H1 (cell line): ENCODE measurements at regions not wholly inside any gene's neighbourhood (a gene's known extent, or its start where the extent isn't known, plus 50 kb on each side); places are given as distances from the start of the nearest gene placed in this dataset.

Experiments used
- CTCF ChIA-PET: fragments of 300-600 bp; sonication (Branson Sonifier 250); formaldehyde crosslinking; loops from one replicate; lab custom pipeline; 2021; ENCODE audit not compliant: partially characterized antibody; lab: Charles Lee
- POLR2A ChIA-PET: fragments of 300-600 bp; sonication (Branson Sonifier 250); formaldehyde crosslinking; loops from one replicate; lab custom pipeline; 2021; ENCODE audit warnings: inconsistent platforms; ENCODE audit not compliant: partially characterized antibody; lab: Charles Lee
- DNase-seq, 2 experiments: peaks; one replicate each; pipeline versions ENCODE4 v3.0.0 to v3.0.0-alpha.2; 2010 to 2022; ENCODE audit warnings: low spot score in 2 of 2, low read depth in 1 of 2, mixed read lengths in 1 of 2
- FAIRE-seq: peaks from 2 replicates; lab custom pipeline; 2011; peaks lifted over from hg19 to GRCh38; lab: Jason Lieb, UNC
- H2AFZ ChIP-seq: 2 replicates; pipeline ENCODE4 v1.8.1; 2012; ENCODE audit warnings: low read length, inconsistent platforms
- H2AK5ac ChIP-seq: 2 replicates; pipeline ENCODE4 v1.6.1; 2013; ENCODE audit warnings: low read depth, low read length
- H2BK120ac ChIP-seq: replicated peaks from 2 replicates; pipeline ENCODE3; 2013; ENCODE audit warnings: low read depth, low read length, inconsistent platforms
- H2BK12ac ChIP-seq: 2 replicates; pipeline ENCODE4 v1.6.1; 2013; ENCODE audit warnings: low read depth, low read length
- H2BK15ac ChIP-seq: 2 replicates; pipeline ENCODE4 v1.6.1; 2013; ENCODE audit warnings: low read length
- H2BK20ac ChIP-seq: 2 replicates; pipeline ENCODE4 v1.6.1; 2013; ENCODE audit warnings: low read length
- H2BK5ac ChIP-seq: 2 replicates; pipeline ENCODE4 v1.6.1; 2013; ENCODE audit warnings: low read depth, low read length
- H3K14ac ChIP-seq: 2 replicates; pipeline ENCODE4 v1.6.1; 2013; ENCODE audit warnings: inconsistent platforms; ENCODE audit not compliant: insufficient read length
- H3K18ac ChIP-seq: 2 replicates; pipeline ENCODE4 v1.6.1; 2013; ENCODE audit warnings: low read length; ENCODE audit errors: extremely low read depth
- H3K23ac ChIP-seq: 2 replicates; pipeline ENCODE4 v1.6.1; 2013; ENCODE audit warnings: inconsistent platforms; ENCODE audit not compliant: insufficient read length
- H3K23me2 ChIP-seq: 2 replicates; pipeline ENCODE4 v1.6.1; 2013; ENCODE audit warnings: low read depth, low read length
- H3K27ac ChIP-seq: 2 replicates; pipeline ENCODE4 v1.6.1; 2011; ENCODE audit warnings: low read depth, low read length, inconsistent platforms
- H3K27me3 ChIP-seq, 4 experiments: replicated peaks in 1 of 4; 1 replicate in 1 of 4; 2 replicates in 3 of 4; pipeline versions ENCODE4 v1.6.1 to v1.8.1; 2011 to 2013; ENCODE audit warnings: low read length in 3 of 4, mild to moderate bottlenecking in 3 of 4, inconsistent platforms in 2 of 4, mixed read lengths in 2 of 4, moderate library complexity in 1 of 4; ENCODE audit not compliant: control insufficient read depth in 3 of 4, insufficient read depth in 3 of 4; ENCODE audit errors: extremely low read depth in 1 of 4
- H3K36me3 ChIP-seq, 4 experiments: 2 replicates each; pipeline versions ENCODE4 v1.6.1 to v1.8.1; 2011 to 2013; ENCODE audit warnings: mild to moderate bottlenecking in 4 of 4, low read length in 3 of 4, moderate library complexity in 2 of 4, control low read depth in 1 of 4, inconsistent platforms in 1 of 4; ENCODE audit not compliant: insufficient read depth in 4 of 4, control insufficient read depth in 2 of 4
- H3K4ac ChIP-seq: replicated peaks from 2 replicates; pipeline ENCODE3; 2013; ENCODE audit warnings: low read length, low read depth, mixed read lengths, inconsistent platforms; ENCODE audit not compliant: insufficient read length
- H3K4me1 ChIP-seq, 4 experiments: replicated peaks in 1 of 4; 1 replicate in 1 of 4; 2 replicates in 3 of 4; pipeline versions ENCODE4 v1.6.1 to v1.8.1; 2011 to 2013; ENCODE audit warnings: low read length in 3 of 4, inconsistent platforms in 2 of 4, mixed read lengths in 1 of 4; ENCODE audit not compliant: insufficient read depth in 4 of 4, control insufficient read depth in 3 of 4
- H3K4me2 ChIP-seq, 2 experiments: 2 replicates each; pipeline versions ENCODE4 v1.6.1 to v1.8.1; 2011 to 2013; ENCODE audit warnings: low read depth in 2 of 2, low read length in 2 of 2, control low read depth in 1 of 2, inconsistent platforms in 1 of 2, mild to moderate bottlenecking in 1 of 2; ENCODE audit not compliant: insufficient read depth in 1 of 2
- H3K4me3 ChIP-seq, 4 experiments: fragments of 200-600, 300-600 bp in 1 of 4; sonication (generic), shearing (Covaris generic), sonication (Bioruptor Twin) in 1 of 4; 2 replicates each; pipeline versions ENCODE4 v1.5.1 to v1.8.1; 2011 to 2016; ENCODE audit warnings: low read length in 4 of 4, low read depth in 3 of 4, control low read depth in 2 of 4, inconsistent platforms in 2 of 4, mild to moderate bottlenecking in 2 of 4, mixed read lengths in 1 of 4, moderate library complexity in 1 of 4; ENCODE audit not compliant: insufficient read depth in 2 of 4; ENCODE audit errors: extremely low read depth in 1 of 4
- H3K56ac ChIP-seq: replicated peaks from 2 replicates; pipeline ENCODE3; 2013; ENCODE audit warnings: low read depth, mild to moderate bottlenecking, mixed read lengths, low read length, inconsistent platforms; ENCODE audit not compliant: insufficient read length
- H3K79me1 ChIP-seq: 2 replicates; pipeline ENCODE4 v1.6.1; 2013; ENCODE audit warnings: low read depth, low read length, control low read depth
- H3K79me2 ChIP-seq, 2 experiments: 2 replicates each; pipeline versions ENCODE4 v1.6.1 to v1.8.1; 2012 to 2013; ENCODE audit warnings: low read length in 2 of 2, mild to moderate bottlenecking in 2 of 2, inconsistent platforms in 1 of 2; ENCODE audit not compliant: insufficient read depth in 2 of 2, control insufficient read depth in 1 of 2
- H3K9ac ChIP-seq, 4 experiments: replicated peaks in 1 of 4; 1 replicate in 1 of 4; 2 replicates in 3 of 4; pipeline versions ENCODE4 v1.6.1 to v1.8.1; 2011 to 2013; ENCODE audit warnings: low read depth in 3 of 4, low read length in 3 of 4, control low read depth in 2 of 4, mild to moderate bottlenecking in 2 of 4, moderate library complexity in 2 of 4, inconsistent platforms in 1 of 4; ENCODE audit errors: extremely low read depth in 1 of 4
- H3K9me3 ChIP-seq, 2 experiments: 2 replicates each; pipeline versions ENCODE4 v1.6.1 to v1.8.1; 2012 to 2013; ENCODE audit warnings: mild to moderate bottlenecking in 2 of 2, moderate library complexity in 2 of 2, control low read depth in 1 of 2, inconsistent platforms in 1 of 2, low read depth in 1 of 2, low read length in 1 of 2, mixed read lengths in 1 of 2; ENCODE audit not compliant: insufficient read depth in 2 of 2
- H4K20me1 ChIP-seq, 2 experiments: replicated peaks in 1 of 2; 2 replicates each; pipeline versions ENCODE3 to v1.8.1; 2011 to 2013; ENCODE audit warnings: inconsistent platforms in 2 of 2, low read length in 2 of 2, mild to moderate bottlenecking in 1 of 2; ENCODE audit not compliant: insufficient read depth in 2 of 2, control insufficient read depth in 1 of 2
- H4K5ac ChIP-seq: 2 replicates; pipeline ENCODE4 v1.6.1; 2013; ENCODE audit warnings: low read length, low read depth, mixed read lengths, inconsistent platforms; ENCODE audit not compliant: insufficient read length
- H4K8ac ChIP-seq: 2 replicates; pipeline ENCODE4 v1.8.0; 2013; ENCODE audit warnings: mild to moderate bottlenecking, moderate library complexity, low read length, inconsistent platforms; ENCODE audit not compliant: insufficient read depth; ENCODE audit errors: extremely low read depth
- H4K91ac ChIP-seq: replicated peaks from 2 replicates; pipeline ENCODE3; 2013; ENCODE audit warnings: low read length, mixed read lengths, inconsistent platforms; ENCODE audit not compliant: insufficient read length
- ASH2L ChIP-seq: fragments of 200-600, 300-600 bp; sonication (generic); IDR thresholded peaks from one replicate; pipeline ENCODE4 v1.7.1; 2017; ENCODE audit warnings: low read length
- BCL11A ChIP-seq, 2 experiments: IDR thresholded peaks; one replicate each; pipeline ENCODE4 v1.6.1; 2011; ENCODE audit warnings: low read depth in 2 of 2, low read length in 2 of 2, mild to moderate bottlenecking in 2 of 2
- CEBPB ChIP-seq: IDR thresholded peaks from 2 replicates; pipeline ENCODE4 v1.6.1; 2012; ENCODE audit warnings: low read depth, low read length
- FOSL1 ChIP-seq: IDR thresholded peaks from 2 replicates; pipeline ENCODE4 v1.6.1; 2011; ENCODE audit warnings: mild to moderate bottlenecking, low read depth, low read length, moderate library complexity; ENCODE audit not compliant: insufficient read depth
- KDM4A ChIP-seq: IDR thresholded peaks from one replicate; pipeline ENCODE4 v1.7.1; 2012; ENCODE audit warnings: low read depth, mild to moderate bottlenecking, moderate library complexity, low read length, inconsistent platforms; ENCODE audit not compliant: severe bottlenecking
- POLR2AphosphoS5 ChIP-seq: IDR thresholded peaks from 2 replicates; pipeline ENCODE4 v1.6.1; 2011; ENCODE audit warnings: low read depth, low read length
- RBBP5 ChIP-seq: IDR thresholded peaks from 2 replicates; pipeline ENCODE4 v1.7.1; 2012; ENCODE audit warnings: low read depth, mild to moderate bottlenecking, inconsistent platforms, low read length, moderate library complexity, borderline replicate concordance
- RFX5 ChIP-seq: IDR thresholded peaks from 2 replicates; pipeline ENCODE4 v1.6.1; 2011; ENCODE audit warnings: low read depth, low read length, improper control_type of control experiment, borderline replicate concordance
- RNF2 ChIP-seq: fragments of 200-900, 300-1000 bp; sonication (generic); IDR thresholded peaks from 2 replicates; pipeline ENCODE4 v1.7.1; 2016; ENCODE audit warnings: borderline replicate concordance, low read depth, mild to moderate bottlenecking, antibody characterized with exemption, low read length; ENCODE audit not compliant: poor library complexity, severe bottlenecking; ENCODE audit errors: missing control alignments
- SIN3A ChIP-seq, 2 experiments: IDR thresholded peaks in 1 of 2; conservative IDR thresholded peaks in 1 of 2; 2 replicates each; pipeline ENCODE4 v1.6.1; 2011 to 2012; ENCODE audit warnings: low read length in 2 of 2, improper control_type of control experiment in 1 of 2, low read depth in 1 of 2, mild to moderate bottlenecking in 1 of 2
- SIX5 ChIP-seq: IDR thresholded peaks from 2 replicates; pipeline ENCODE4 v1.6.1; 2011; ENCODE audit warnings: mild to moderate bottlenecking, low read depth, low read length
- SP4 ChIP-seq: IDR thresholded peaks from 2 replicates; pipeline ENCODE4 v1.6.1; 2012; ENCODE audit warnings: low read length, inconsistent platforms
- SUZ12 ChIP-seq: fragments of 200-600 bp; sonication (generic); IDR thresholded peaks from 2 replicates; pipeline ENCODE4 v1.6.1; 2012; ENCODE audit warnings: mild to moderate bottlenecking, inconsistent platforms, low read length, moderate library complexity, mixed read lengths
- TAF1 ChIP-seq: IDR thresholded peaks from 2 replicates; pipeline ENCODE4 v1.6.1; 2011; ENCODE audit warnings: mild to moderate bottlenecking, low read depth, low read length
- TAF7 ChIP-seq: optimal IDR thresholded peaks from 2 replicates; pipeline ENCODE3; 2011; ENCODE audit warnings: low read depth, mild to moderate bottlenecking, inconsistent platforms, low read length, moderate library complexity, borderline replicate concordance
- WGBS, 2 experiments: shearing (Covaris generic) in 1 of 2; methylation state at CpG; one replicate each; pipeline versions ENCODE4 v1.1.6 to v1.1.7; 2013 to 2015; ENCODE audit warnings: low lambda C conversion rate in 2 of 2, mixed read lengths in 2 of 2, inconsistent platforms in 1 of 2, low coverage in 1 of 2, missing lambda C conversion rate in 1 of 2; ENCODE audit not compliant: insufficient replicate concordance in 2 of 2, insufficient coverage in 1 of 2, insufficient read length in 1 of 2; ENCODE audit errors: extremely low coverage in 1 of 2, missing lambda C conversion rate in 1 of 2; 5-methylcytosine and 5-hydroxymethylcytosine counted together

DNA sequence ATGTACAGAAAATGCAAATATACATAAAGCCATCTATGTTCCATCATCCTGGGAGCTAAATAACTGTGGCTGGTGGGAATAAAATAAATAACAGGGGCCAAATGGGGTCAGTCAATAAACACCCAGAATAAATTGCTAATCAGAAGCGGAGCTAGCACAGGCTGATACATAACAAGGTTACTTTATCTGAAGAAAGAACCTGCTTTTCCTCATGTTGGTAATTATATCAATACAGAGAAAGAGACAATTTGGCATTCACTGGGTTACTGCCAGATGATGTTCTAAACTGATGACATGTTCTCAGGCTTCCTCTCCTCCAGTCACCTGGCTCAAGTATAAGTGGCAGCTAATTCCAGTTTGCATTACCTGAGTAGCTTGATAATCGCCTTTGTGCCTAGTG lies 144.9 kb upstream of the CD180 start:
- DNase-seq (no peak), FAIRE-seq (no peak)
- H3K4me2 ChIP-seq = no peak overlapping the region
- H4K5ac ChIP-seq = no peak overlapping the region
- WGBS, 2 experiments = 81% methylated on average over 2 of the region's 2 CpGs; no CpG with 5 or more reads in 1 of the 2 experiments
- no peak overlapping the region for H2BK12ac ChIP-seq
- no peak overlapping the region for H4K8ac ChIP-seq
- no peak overlapping the region for H3K9ac ChIP-seq
- H3K18ac ChIP-seq = no peak overlapping the region
- H2AK5ac ChIP-seq = no peak overlapping the region
- no peak overlapping the region for H3K23ac ChIP-seq
- no peak overlapping the region for H2BK20ac ChIP-seq
- no peak overlapping the region for H3K14ac ChIP-seq
- no peaks in the 10 kb centered on the region; a peak in 1 of 7 replicates for H3K27me3 ChIP-seq
- no peaks in the 10 kb centered on the region for H4K20me1 ChIP-seq
- H3K56ac ChIP-seq = no peak overlapping the region
- no peaks in the 10 kb centered on the region for H3K23me2 ChIP-seq
- no peak overlapping the region for H2BK15ac ChIP-seq
- no peak overlapping the region for H3K4ac ChIP-seq
- H3K4me1 ChIP-seq = no peaks in the 10 kb centered on the region
- H3K4me3 ChIP-seq = no peak overlapping the region
- H3K79me2 ChIP-seq = no peaks in the 10 kb centered on the region
- H3K9me3 ChIP-seq = peaks cover 0 to 6% of the 10 kb centered on the region in 2 experiments; a peak in 2 of 4 replicates
- H3K36me3 ChIP-seq = no peaks in the 10 kb centered on the region
- H2AFZ ChIP-seq = no peak overlapping the region
- POLR2A ChIA-PET = no interaction called here
- CTCF ChIA-PET = interaction anchor here (0.6 to 1.7 kb wide), 5 partner anchors 12 to 1667 kb away, joined by 3 read pairs; no protein-coding TSS in a partner anchor
- H2BK5ac ChIP-seq = no peak overlapping the region
- no peaks in the 10 kb centered on the region; the same call in 1 of the 2 replicates for H3K79me1 ChIP-seq
- no peak overlapping the region for H3K27ac ChIP-seq
- H2BK120ac ChIP-seq = no peak overlapping the region
- no peak overlapping the region for H4K91ac ChIP-seq
- no peak for TF ChIP-seq RBBP5
- no peak for TF ChIP-seq KDM4A
- TF ChIP-seq CEBPB = no peak
- no peak for TF ChIP-seq SP4
- no peak for TF ChIP-seq TAF7
- TF ChIP-seq RNF2 = no peak
- TF ChIP-seq POLR2AphosphoS5 = no peak
- TF ChIP-seq RFX5 = no peak
- TF ChIP-seq SUZ12 = no peak
- TF ChIP-seq TAF1 = no peak
- no peak for TF ChIP-seq SIX5
- no peak for TF ChIP-seq SIN3A (conservative IDR thresholded peaks at IDR 0.05 in 1 of 2, IDR thresholded peaks at IDR 0.05 in 1 of 2; ENCODE audit: low read depth in 1 of 2, low read length in 2 of 2)
- no peak for TF ChIP-seq ASH2L
- TF ChIP-seq BCL11A (IDR thresholded peaks at IDR 0.05; ENCODE audit: low read depth in 2 of 2, low read length in 2 of 2) = no peak
- no peak for TF ChIP-seq FOSL1
